ENCODE measurements at regions not wholly inside any gene's neighbourhood (a gene's known extent, or its start where the extent isn't known, plus 50 kb on each side); places are given as distances from the start of the nearest gene placed in this dataset.

- DNase-seq, result no peak
- no peak overlapping the region for H3K27ac ChIP-seq
- no peaks in the 10 kb centered on the region for H3K27me3 ChIP-seq
- 11 to 40% (median 23%) methylated on average over 1 of the region's 1 CpG for WGBS, 3 donors
- no peaks in the 10 kb centered on the region for H3K9me3 ChIP-seq
- H3K36me3 ChIP-seq, result no peaks in the 10 kb centered on the region
- TF ChIP-seq EP300 (IDR thresholded peaks at IDR 0.05), result no peak
- no peak for TF ChIP-seq CTCF (IDR thresholded peaks at IDR 0.05)
- no peak for TF ChIP-seq POLR2A (IDR thresholded peaks at IDR 0.05)
- intact Hi-C loops (cut with DNase I), result no loop called here
- H3K4me1 ChIP-seq (ENCODE audit: insufficient read depth), result no peaks in the 10 kb centered on the region
- no peak overlapping the region for H3K4me3 ChIP-seq
Measured at GRCh38 chr6:127031511-127031910, 87.0 kb upstream of the RSPO3 start.

- no peaks in the 10 kb centered on the region for H3K27me3 ChIP-seq
- intact Hi-C loops (cut with DNase I), result no loop called here
Measured at GRCh38 chr6:127032971-127033370, 85.5 kb upstream of the RSPO3 start.

GRCh38 chr6:127051571-127052260 is 66.8 kb upstream of the RSPO3 start:
- H3K9me3 ChIP-seq, result no peaks in the 10 kb centered on the region
- no peak overlapping the region for H3K4me3 ChIP-seq
- no peaks in the 10 kb centered on the region for H3K27me3 ChIP-seq
- TF ChIP-seq POLR2A (IDR thresholded peaks at IDR 0.05), result no peak
- no peak for TF ChIP-seq EP300 (IDR thresholded peaks at IDR 0.05)
- TF ChIP-seq CTCF (IDR thresholded peaks at IDR 0.05), result no peak
- no peaks in the 10 kb centered on the region for H3K4me1 ChIP-seq (ENCODE audit: insufficient read depth)
- DNase-seq, result no peak
- intact Hi-C loops (cut with DNase I), result no loop called here
- no peaks in the 10 kb centered on the region for H3K36me3 ChIP-seq
- no peak overlapping the region for H3K27ac ChIP-seq

More at GRCh38 chr6:127032971-127033370, 85.5 kb upstream of the RSPO3 start:
- no peaks in the 10 kb centered on the region for H3K36me3 ChIP-seq
- 85 to 97% (median 88%) methylated on average over 3 of the region's 3 CpGs for WGBS, 3 donors
- TF ChIP-seq POLR2A (IDR thresholded peaks at IDR 0.05) (no peak), CTCF (IDR thresholded peaks at IDR 0.05) (no peak), EP300 (IDR thresholded peaks at IDR 0.05) (no peak)
- no peaks in the 10 kb centered on the region for H3K4me1 ChIP-seq (ENCODE audit: insufficient read depth)
- H3K27ac ChIP-seq, result no peak overlapping the region
- DNase-seq, result no peak
- no peak overlapping the region for H3K4me3 ChIP-seq
- no peaks in the 10 kb centered on the region for H3K9me3 ChIP-seq

- Histone ChIP-seq H3K27me3 (no peaks in the 10 kb centered on the region), H3K27ac (no peak overlapping the region), H3K4me1 (ENCODE audit: insufficient read depth) (no peaks in the 10 kb centered on the region), H3K9me3 (no peaks in the 10 kb centered on the region), H3K36me3 (no peaks in the 10 kb centered on the region), H3K4me3 (no peak overlapping the region)
- DNase-seq, result no peak
- intact Hi-C loops (cut with DNase I), result no loop called here
- TF ChIP-seq POLR2A (IDR thresholded peaks at IDR 0.05), result no peak
- TF ChIP-seq CTCF (IDR thresholded peaks at IDR 0.05), result no peak
- TF ChIP-seq EP300 (IDR thresholded peaks at IDR 0.05), result no peak
- WGBS, 3 donors, result 54 to 67% (median 54%) methylated on average over 2 of the region's 2 CpGs
Measured at GRCh38 chr6:127053032-127053874, 65.2 kb upstream of the RSPO3 start.
